Tongue (tissue), 1 donor: ENCODE measurements at regions not wholly inside any gene's neighbourhood (a gene's known extent, or its start where the extent isn't known, plus 50 kb on each side); places are given as distances from the start of the nearest gene placed in this dataset.
"Not testable (repeated sequence)": the region's sequence is repeated elsewhere in the genome, so short reads cannot be mapped to it uniquely, and the experiment has no call there.

Experiments
- DNase-seq: peaks from one replicate; pipeline ENCODE4 v3.0.0-alpha.2; 2015

DNA sequence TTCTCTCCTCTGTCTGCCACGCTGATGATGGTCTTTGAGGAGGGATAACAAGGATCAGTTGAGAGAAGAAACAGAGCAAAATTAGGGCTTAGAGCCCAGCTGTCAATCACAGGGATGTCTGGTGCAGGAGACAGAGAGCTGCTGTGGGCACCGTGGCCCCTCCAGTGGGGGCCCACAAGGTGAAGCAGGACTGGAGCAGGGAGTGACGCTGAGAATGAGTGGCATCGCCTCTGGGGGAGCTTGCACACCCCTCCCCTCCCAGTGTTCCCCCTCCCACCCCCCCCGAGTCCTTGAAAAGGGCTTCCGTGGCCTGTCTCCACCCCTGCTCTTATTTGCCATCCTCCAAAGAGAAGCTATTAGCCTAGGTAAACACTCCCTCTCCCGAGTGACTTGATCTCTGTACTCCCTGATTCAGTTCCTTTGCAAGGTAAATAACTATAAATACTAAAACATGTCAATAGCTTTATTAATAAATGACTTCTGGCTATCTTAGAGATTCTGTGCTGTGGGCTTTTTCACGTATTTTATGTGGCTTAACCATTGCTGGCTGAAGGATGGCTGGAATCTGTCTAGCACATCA is 440.0 kb downstream of the ZNF536 start:
- DNase-seq: no peak

DNA sequence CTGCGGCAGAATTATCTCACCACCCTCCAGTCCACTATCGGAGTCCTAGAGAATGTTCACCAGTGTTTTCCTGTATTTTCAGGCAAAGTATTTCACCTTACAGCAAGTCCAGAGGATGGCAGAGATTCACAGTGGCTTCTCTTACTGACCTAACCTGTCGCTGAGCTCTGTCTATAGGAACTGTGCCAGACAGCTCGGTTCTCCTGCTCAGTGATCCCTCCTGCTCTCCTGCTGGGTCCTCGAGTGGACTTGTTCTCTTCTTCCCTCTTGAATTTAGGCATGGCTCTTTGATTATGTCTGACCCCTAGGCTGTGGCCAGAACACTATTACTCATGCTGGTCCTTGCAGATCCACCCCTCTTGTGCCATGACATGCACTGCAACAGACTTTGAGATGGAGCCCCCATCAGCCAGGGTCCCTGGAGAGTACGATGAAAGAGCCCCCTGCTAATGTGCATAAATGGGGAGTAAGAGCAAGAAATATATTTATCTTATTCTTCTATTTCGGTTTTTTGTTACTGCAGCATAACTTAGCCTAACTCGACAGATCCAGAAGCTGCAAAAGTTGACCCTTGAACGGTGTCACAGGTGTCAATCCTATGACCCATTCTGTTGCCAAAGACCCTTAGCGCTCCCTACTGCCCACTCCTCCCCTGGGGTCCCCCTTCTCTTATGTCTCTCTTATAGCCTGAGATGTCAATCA is 439.4 kb downstream of the ZNF536 start:
- no peak for DNase-seq

DNA sequence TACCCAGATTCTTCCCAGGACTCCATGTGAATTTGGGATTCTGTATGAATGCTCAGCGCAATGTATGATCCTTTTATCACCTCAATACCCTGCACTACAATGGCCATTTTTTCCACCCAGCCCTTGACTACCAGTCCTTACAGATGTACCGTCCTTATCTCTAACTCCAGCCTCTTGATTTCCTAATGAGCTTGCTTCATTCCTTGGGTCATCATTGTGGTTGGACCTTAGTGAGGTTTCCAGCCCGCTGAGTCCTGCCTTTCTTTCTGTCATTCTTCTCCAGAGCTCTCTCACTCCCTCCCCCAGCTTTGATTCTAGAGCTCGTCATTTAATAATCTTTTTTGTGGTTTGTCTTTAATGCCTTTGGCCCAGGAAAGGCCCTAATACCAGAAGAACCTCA is 438.5 kb downstream of the ZNF536 start:
- DNase-seq: no peak

DNA sequence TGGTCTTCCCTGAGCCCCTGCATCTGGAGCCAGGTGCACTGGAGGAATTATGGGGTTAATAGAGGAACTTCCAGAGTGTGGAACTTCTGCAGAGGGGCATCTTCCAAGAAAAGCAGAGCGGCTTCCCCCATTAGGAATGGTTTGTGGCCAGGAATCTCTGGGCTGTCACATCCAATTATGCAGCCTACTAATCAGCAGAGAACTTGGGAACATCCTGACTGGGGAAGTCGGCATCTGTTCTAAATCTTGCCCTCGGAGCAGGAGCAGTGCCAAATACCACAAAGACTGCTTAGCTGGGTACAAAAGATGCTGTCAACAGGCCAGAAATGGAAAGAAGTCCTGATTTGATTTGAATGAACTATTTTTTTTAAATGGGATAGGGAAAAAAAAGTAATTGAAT is 435.1 kb downstream of the ZNF536 start:
- no peak for DNase-seq

DNA sequence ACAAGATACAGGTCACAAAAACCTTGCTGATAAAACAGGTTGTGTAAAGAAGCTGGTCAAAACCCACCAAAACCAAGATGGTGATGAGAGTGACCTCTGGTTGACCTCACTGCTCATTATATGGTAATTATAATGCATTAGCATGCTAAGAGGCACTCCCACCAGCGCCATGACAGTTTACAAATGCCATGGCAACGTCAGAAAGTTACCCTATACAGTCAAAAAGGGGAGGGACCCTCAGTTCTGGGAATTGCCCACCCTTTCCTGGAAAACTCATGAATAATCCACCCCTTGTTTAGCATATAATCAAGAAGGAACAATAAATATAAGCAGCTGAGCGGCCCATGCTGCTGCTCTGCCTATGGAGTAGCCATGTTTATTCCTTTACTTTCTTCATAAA is 434.1 kb downstream of the ZNF536 start:
- DNase-seq: no peak

DNA sequence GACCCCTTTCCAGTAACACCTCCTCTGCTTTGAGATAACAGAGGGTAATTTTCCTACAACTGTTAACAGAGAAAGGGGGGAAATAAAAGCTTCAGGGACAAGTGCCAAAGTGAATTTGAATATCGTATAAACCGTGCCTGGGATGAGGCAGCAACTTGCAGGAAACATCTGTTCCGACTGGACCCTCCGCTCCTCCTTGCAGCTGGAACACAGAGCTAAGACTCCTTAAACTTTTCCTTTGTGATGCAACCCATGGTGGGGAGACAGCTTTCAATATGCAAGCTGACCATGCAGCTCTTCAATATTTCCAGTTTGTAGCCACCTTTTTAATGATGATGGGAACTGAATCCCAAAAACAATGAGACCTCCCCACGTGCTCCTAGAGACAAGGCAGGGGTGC is 432.6 kb downstream of the ZNF536 start:
- DNase-seq: peak; percentile 59

DNA sequence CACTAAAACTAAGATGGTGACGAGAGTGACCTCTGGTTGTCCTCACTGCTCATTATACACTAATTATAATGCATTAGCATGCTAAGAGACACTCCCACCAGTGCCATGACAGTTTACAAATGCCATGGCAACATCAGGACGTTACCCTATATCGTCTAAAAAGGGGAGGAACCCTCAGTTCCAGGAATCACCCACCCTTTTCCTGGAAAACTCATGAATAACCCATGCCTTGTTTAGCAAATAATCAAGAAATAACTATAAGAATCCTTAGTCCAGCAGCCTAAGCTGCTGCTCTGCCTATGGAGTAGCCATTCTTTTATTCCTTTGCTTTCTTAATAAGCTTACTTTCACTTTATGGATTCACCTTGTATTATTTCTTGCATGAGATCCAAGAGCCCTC is 432.1 kb downstream of the ZNF536 start:
- not testable (repeated sequence) for DNase-seq

DNA sequence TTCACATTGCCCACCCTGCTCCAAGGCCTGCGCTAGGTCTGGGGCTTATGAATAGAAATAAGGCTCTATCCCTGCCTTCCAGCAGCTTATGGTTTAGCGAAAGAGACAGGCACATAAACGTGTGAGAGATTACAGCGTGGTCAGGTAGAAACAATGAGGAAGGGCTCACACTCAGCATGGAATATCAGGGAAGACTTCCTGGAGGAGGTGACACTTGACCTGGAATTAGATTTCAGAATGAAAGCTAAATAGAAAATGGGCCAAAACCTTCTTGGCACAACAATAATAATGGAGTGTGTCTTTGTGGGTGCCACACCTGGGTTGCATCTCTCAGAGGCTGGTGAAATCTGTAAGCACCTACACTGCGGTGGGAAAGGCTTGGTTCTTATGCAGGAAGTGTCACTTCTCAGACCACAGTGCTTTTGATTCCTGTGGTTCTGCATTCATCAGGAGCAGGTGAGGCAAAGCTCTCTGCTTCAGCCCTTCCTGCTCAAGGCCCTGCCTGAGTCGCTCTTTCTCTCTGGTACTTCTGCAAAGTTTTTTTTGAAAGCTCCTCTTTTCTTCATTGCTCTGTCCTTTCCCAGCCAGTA is 430.3 kb downstream of the ZNF536 start:
- no peak for DNase-seq

DNA sequence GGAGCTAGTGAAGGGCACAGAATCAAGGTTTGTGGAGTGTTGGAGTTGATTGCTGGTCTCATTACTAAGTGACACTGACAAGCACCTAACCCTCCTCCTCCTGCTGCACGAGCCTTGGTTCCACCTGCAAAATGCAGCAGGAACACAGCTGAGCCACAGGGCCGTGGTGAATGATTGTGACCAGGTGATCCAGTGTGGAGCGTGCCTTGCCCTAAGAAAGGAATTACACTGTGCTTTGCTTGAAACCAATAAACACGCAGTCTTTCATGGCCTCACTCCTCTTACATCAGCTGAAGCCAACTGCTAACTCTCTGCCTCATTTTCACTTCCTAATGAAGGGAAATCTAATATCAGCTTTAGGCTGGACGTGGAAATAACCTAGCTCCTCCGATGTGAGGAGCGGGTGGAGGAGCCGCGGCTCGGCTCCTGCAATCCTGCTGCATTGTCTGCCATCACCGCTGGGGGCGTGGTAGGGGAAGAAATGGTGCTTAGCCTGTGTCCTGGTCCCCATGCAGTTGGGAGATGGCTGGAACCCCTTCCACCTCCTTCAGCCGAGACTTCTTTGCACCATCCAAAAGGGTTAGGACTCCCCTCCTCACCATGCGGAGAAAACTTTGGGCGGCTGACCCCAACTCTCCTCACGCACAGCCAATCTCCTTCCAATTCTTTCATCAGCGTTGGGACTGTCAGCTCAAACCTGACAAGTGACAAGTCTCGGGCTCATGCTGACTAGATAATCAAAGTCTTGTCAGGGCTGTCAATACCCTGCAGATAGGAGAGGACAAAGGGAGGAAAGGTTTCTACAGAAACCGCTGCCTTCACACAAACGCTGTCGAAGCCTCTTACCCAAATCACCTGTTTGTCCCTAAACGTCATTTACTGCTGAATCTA is 427.9 kb downstream of the ZNF536 start:
- DNase-seq: peak; percentile 57

DNA sequence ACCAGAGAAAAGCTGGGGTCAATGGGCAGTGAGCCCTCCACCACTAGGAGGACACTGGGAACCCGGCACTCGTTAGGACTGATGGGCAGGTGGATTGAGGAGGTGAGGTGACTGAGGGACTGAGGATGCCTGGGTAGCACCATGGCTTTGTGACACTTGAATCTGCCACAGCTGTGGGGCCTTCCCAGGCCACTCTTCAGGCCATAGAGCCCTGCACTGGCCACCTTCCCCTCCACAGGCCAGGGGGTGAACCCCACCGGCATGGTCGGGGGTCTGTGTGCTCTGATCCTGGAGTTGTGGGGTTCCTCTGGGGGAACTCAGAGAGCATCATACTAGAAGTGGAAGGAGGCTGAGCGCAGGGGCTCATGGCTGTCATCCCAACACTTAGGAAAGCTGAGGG is 423.5 kb downstream of the ZNF536 start:
- no peak for DNase-seq

DNA sequence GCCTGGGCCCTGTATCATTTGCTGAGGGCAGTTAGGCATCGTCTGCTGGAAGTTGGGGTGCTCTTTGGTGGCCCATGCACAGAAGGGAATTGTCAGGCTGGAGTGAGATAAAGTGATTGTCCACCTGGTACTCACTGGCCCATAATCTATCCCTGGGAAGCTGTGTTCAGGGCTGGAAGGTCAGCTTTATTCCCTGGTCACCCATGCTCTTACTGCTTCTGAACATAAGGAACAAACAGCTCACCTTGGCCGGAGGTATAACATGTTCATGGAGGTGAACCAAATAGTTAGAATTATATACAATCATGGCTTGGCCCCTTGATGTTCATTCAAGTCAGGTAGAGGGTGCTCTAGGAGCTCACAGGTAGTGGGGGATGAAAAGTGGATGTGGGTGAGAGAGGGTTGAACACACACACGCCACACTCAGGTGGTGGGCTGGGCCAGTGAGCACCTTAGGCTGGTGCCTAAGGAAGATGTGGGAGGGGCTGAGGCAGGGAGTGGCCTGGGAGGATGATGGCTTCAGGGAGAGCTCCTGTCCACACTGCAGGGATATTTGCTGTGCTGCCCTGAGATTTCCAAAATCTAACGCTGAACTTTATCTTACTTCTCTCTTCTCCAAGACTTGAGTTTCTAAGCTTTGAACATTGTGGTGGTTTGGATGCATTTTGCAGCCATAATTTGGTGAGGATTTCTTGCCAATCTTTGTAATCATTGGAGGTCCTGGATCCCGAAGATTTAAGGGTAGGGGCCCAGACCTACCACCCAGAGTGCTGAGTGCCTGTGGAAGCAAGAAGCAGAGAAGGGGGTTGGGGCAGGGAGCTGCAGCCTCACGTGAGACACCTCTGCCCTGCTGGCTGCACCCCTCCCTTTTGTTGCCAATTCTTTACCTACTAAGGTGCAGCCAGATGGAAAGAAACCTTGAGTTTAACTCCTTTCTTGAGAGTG is 420.6 kb downstream of the ZNF536 start:
- DNase-seq: no peak

DNA sequence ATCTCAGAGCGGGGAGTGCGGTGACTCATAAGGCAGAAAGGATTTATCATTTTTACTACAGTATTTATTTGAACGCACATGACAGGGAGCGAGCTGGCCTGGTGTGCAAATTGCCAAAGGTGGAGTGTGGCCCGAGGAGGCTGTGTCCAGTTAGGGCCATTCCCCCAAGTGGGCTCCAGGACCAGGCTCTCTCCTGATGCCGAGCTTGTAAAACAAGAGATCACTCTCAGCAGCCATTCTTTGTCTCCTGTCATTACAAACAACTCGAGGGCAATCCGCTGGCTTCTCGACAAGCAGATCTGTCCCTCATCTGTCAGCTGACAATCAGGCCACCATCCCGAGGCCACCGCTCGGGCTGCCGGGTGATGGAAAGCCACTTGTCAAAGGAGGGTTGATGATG is 418.9 kb downstream of the ZNF536 start:
- DNase-seq: no peak

DNA sequence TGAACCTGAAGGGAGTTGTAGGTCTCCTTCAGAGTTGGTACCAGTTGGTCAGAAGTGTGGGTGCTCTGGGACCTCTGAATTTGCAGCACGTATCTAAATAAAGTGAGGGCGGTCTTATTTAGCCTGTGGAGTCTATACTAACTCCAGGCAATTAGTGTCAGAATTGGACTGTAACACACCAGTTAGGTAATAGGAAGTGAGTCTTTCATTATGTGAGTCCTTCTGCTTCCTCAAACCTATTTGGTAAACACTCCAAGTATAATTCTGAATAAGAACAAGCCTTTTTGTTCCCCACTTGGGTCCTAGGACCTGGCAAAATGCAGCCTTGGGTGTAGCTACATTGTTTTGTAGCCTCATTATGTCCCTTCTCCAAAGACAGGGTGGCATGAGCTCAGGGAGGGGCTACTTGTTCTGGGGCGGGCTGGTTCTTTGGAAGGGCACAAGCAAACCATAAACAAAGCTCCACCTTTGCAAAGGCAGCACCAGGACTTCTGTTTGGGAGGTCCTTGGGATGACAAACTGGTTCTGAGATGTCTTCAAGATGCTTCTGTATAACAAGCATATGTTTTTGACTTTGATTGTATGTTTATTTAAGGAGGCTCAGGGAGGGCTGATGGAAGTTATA is 418.0 kb downstream of the ZNF536 start:
- DNase-seq: no peak

DNA sequence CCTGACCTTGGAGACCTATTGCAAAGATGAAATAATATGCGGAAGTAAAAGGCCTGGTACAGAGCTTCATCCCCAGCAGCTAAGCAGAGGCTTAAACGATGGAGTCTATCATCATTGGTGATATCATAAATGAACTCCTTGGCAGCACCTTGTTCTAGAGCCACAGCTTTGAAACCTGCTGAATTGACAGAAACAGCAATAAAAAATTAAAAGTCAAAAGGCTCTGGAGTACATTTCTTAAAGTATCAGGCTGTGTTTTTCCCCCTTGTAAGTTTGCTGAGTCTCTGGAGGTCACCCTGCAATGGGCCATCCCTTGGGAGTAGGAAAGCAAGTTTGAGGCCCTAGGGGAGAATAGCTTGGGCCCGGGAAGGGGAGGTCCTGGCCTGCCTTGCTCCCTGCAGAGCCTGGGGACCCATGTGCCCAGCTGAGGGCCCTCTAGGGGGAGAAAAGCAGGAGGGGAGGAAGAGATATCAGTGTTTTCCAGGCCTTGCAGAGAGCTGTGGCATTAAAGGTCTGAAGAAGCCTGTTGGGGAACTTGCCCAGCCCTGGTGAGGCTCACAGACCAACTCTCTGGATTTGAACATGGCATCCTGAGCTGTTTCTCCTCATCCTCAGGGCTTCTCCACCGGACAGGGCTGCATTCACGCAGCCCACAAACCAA is 416.1 kb downstream of the ZNF536 start:
- no peak for DNase-seq

DNA sequence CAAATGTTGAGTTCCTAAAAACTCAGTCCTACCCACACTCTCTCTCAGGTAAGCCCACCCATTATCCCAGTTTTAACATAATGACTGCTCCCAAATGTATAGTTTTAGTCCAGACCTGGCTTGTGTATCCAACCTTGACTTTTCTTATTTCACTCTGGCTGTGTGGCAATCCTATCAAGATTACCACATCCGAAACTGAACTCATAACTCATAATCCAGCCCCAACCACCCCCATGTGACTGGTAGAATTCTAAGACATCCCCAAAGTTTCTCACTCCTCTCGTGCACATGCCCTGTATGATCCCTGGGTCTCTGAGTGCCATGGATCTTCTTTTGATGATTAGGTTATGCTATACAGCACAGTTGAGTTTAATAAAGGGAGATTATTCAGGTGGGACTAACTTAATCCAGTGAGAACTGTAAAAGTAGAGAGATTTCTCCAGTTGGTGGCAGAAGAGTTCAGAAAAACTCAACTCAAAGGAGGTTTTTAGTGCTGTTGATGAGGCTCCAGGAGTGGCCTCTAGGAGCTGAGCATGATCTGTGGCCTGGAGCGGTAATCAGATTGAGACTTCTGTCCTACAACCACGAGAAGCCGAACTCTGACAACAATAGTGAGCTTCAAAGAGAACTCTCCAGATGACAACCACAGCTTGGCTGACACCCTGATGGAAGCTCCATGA is 413.4 kb downstream of the ZNF536 start:
- DNase-seq: no peak

DNA sequence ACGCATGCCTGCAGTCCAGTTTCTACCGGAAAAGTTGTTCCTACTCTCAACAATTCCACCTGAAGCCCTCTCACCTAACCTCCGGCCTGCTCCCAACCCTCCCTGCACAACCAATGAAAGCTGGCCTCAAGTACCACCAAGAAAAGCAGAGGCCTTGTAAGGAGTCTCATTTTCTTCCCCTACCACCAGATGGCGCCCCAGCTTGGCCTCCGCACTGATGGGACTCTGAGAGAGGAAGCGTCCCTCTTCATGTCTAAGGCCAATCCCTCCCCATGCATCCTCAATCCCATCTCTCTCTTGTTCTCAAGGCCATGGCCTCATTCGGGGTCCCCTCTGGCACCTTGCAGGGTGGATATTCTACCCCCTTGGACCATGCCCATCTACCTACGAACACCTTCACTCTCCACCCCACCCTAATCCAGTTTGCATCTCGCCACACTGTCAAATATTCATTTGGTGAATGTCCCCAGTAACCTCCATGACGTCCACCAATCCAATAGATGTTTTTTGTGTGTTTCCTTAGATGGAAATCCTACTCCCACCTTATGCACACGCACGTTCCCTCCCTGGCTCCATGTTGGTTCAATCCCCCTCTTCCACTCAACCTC is 412.8 kb downstream of the ZNF536 start:
- peak; percentile 68 for DNase-seq

DNA sequence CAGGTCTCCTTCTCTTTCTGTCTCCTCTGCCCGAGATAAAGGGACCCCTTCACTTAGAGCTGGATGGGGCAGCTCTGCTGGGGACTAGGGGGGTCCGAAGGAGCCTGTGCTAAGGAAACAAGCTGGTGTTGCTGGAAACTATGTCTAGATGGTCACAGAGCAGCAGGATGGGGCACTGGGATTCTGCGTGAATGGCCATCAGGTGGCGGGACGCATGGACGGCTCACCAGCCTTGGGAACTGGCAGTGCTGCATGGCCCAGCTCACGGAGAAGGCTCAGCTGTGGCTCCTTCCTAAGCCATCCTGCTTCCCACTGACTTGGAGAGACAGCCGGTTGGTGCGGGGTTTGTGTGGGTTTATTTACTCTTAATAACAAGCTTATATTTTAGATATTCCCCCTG is 411.8 kb downstream of the ZNF536 start:
- no peak for DNase-seq

DNA sequence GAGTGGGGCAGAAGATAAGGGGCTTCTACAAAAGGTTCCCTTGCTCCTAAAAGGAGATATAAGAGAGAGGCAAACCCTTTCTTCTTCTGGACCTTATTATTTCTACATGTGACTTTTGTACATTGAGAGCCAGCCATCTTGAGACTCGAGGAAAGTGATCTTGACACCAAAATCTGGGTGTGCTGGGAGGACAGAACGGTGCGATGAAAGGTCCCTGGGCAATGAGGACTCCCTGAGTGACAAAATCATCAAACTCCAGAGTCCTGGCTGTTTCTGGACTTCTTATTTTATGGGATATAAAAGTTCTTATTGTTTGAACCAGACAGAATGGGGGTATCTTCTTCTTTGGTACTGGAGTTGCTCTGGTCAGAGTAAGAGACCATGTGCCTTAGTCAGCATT is 411.0 kb downstream of the ZNF536 start:
- DNase-seq: no peak

DNA sequence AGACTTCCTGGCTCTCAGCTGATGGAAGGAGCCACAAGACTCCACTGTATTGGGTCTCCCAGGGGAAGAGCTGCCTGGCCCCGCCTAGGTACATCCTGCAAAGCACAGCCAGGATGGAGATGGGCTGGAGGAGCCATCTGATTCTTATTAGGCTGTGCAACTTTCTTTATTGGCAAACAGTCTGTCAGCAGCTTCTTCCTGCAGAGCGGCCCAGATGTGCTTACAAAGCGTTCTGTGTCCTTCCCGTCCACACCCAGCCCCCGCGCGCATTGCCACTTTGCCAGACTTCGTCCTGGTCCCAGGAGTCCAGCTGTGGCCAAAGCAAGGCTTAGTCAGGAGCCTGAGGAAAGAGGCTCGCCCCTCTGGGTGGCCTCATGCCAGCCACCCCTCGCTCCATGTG is 409.3 kb downstream of the ZNF536 start:
- DNase-seq: peak; percentile 48

DNA sequence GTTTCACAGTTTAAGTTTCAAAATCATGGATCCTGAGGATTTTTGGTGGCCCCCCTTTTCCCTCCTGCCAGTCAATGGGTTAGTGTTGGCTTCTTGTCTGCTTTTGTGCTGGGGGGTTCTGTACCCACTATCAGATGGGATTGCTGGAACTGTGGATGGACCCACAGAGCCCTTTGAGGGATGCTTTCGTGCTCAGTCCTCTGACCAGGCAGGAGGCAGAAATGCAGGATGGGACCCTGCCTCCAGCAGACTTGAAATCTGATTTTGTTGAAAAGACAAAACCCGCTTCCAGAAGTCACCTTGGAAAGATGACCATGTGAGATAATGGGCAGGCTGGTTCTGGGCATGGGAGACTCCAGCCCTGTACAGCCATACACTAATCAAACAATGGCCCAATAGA is 408.9 kb downstream of the ZNF536 start:
- no peak for DNase-seq
